GM23248 (cell line): ENCODE measurements at regions not wholly inside any gene's neighbourhood (a gene's known extent, or its start where the extent isn't known, plus 50 kb on each side); places are given as distances from the start of the nearest gene placed in this dataset.

Experiments used
- DNase-seq: peaks from one replicate; pipeline ENCODE4 v3.0.0-alpha.2; 2015
- H2AFZ ChIP-seq: fragments of 200-600 bp; sonication (generic); 2 replicates; pipeline ENCODE4 v1.6.1; 2016; ENCODE audit warnings: antibody characterized with exemption
- H3F3A ChIP-seq: fragments of 200-600 bp; sonication (generic); 2 replicates; pipeline ENCODE4 v1.6.1; 2016; ENCODE audit warnings: mild to moderate bottlenecking, antibody characterized with exemption, mixed run types; ENCODE audit not compliant: insufficient read depth
- H3K27ac ChIP-seq: fragments of 200-600 bp; sonication (generic); 2 replicates; pipeline ENCODE4 v1.5.1; 2016; ENCODE audit warnings: mild to moderate bottlenecking
- H3K27me3 ChIP-seq: fragments of 200-600 bp; sonication (generic); replicated peaks from 2 replicates; pipeline ENCODE4 v1.6.1; 2016; ENCODE audit warnings: mild to moderate bottlenecking; ENCODE audit not compliant: insufficient read depth
- H3K36me3 ChIP-seq: fragments of 200-600 bp; sonication (generic); 2 replicates; pipeline ENCODE4 v1.6.1; 2016; ENCODE audit warnings: low read depth, mild to moderate bottlenecking
- H3K4me1 ChIP-seq: fragments of 200-600 bp; sonication (generic); 2 replicates; pipeline ENCODE4 v1.6.1; 2016; ENCODE audit warnings: mild to moderate bottlenecking; ENCODE audit not compliant: insufficient read depth
- H3K4me2 ChIP-seq: fragments of 200-600 bp; sonication (generic); one replicate; pipeline ENCODE4 v1.6.1; 2016; ENCODE audit warnings: mild to moderate bottlenecking; ENCODE audit not compliant: unreplicated experiment
- H3K4me3 ChIP-seq: fragments of 200-600 bp; sonication (generic); 2 replicates; pipeline ENCODE4 v1.5.1; 2016; ENCODE audit warnings: mild to moderate bottlenecking
- H3K79me2 ChIP-seq: fragments of 200-600 bp; sonication (generic); 2 replicates; pipeline ENCODE4 v1.6.1; 2016; ENCODE audit warnings: mild to moderate bottlenecking; ENCODE audit not compliant: insufficient read depth
- H3K9ac ChIP-seq: fragments of 200-600 bp; sonication (generic); 2 replicates; pipeline ENCODE4 v1.6.1; 2016; ENCODE audit warnings: mild to moderate bottlenecking
- H3K9me2 ChIP-seq: fragments of 200-600 bp; sonication (generic); 2 replicates; pipeline ENCODE4 v1.6.1; 2016; ENCODE audit warnings: mixed run types, mild to moderate bottlenecking, moderate library complexity; ENCODE audit not compliant: insufficient read depth
- H3K9me3 ChIP-seq: fragments of 200-600 bp; sonication (generic); one replicate; pipeline ENCODE4 v1.6.1; 2017; ENCODE audit warnings: low read depth
- H4K20me1 ChIP-seq: fragments of 200-600 bp; sonication (generic); 2 replicates; pipeline ENCODE4 v1.6.0; 2016; ENCODE audit not compliant: insufficient read depth
- EZH2 ChIP-seq: fragments of 200-600 bp; sonication (generic); IDR thresholded peaks from 2 replicates; pipeline ENCODE4 v1.6.1; 2018; ENCODE audit warnings: antibody characterized with exemption, mild to moderate bottlenecking; ENCODE audit not compliant: insufficient read depth, poor library complexity, severe bottlenecking
- EZH2phosphoT487 ChIP-seq: fragments of 200-600 bp; sonication (generic); IDR thresholded peaks from 2 replicates; pipeline ENCODE4 v1.6.1; 2018; ENCODE audit warnings: antibody characterized with exemption, moderate library complexity, mild to moderate bottlenecking, low read depth; ENCODE audit not compliant: insufficient read depth
- WGBS, 2 experiments: methylation state at CpG; one replicate each; pipeline ENCODE4 v1.1.6; 2015 to 2017; ENCODE audit warnings: low lambda C conversion rate in 2 of 2, low coverage in 1 of 2; ENCODE audit errors: missing lambda C conversion rate in 2 of 2; 5-methylcytosine and 5-hydroxymethylcytosine counted together
- in situ Hi-C: fragments of 300-500 bp; cut with MboI; formaldehyde crosslinking; loops from 2 replicates; pipeline ENCODE4 v1.15.0; 2020

- Histone ChIP-seq H3K36me3 (no peaks in the 10 kb centered on the region), H3K9ac (no peak overlapping the region), H3K9me2 (no peaks in the 10 kb centered on the region), H3K27me3 (no peaks in the 10 kb centered on the region), H4K20me1 (no peaks in the 10 kb centered on the region), H3K9me3 (no peaks in the 10 kb centered on the region), H2AFZ (no peak overlapping the region), H3K79me2 (no peaks in the 10 kb centered on the region; the same call in 1 of the 2 replicates), H3F3A (no peaks in the 10 kb centered on the region), H3K4me1 (0 out of 2 replicates have a peak, but pooled peaks cover 3% of the 10 kb centered on the region), H3K4me2 (no peak overlapping the region), H3K4me3 (no peak overlapping the region), H3K27ac (no peak overlapping the region)
- WGBS, 2 experiments, result 95 to 97% methylated on average over 4 of the region's 4 CpGs
- no peak for DNase-seq
- TF ChIP-seq EZH2 (no peak), EZH2phosphoT487 (no peak)
- in situ Hi-C loops, result loop anchor here (5.0 kb wide), 1 partner anchor 99 kb away; no protein-coding TSS in a partner anchor
These were observed 55.0 kb downstream of the RGS12 start for GRCh38 chr4:3347871-3348270.

GRCh38 chr4:3348621-3349020, 55.8 kb downstream of the RGS12 start:
- 92 to 96% methylated on average over 7 of the region's 7 CpGs for WGBS, 2 experiments
- Histone ChIP-seq H3K4me2 (no peak overlapping the region), H3K27ac (no peak overlapping the region), H3K9me3 (no peaks in the 10 kb centered on the region), H3K4me3 (no peak overlapping the region), H3K27me3 (no peaks in the 10 kb centered on the region), H3K36me3 (no peaks in the 10 kb centered on the region), H3K9me2 (no peaks in the 10 kb centered on the region), H3K4me1 (0 out of 2 replicates have a peak, but pooled peaks cover 3% of the 10 kb centered on the region), H3F3A (no peaks in the 10 kb centered on the region), H4K20me1 (no peaks in the 10 kb centered on the region), H3K9ac (no peak overlapping the region), H3K79me2 (no peaks in the 10 kb centered on the region; the same call in 1 of the 2 replicates), H2AFZ (no peak overlapping the region)
- TF ChIP-seq EZH2phosphoT487 (no peak), EZH2 (no peak)
- no peak for DNase-seq
- in situ Hi-C loops, result loop anchor here (5.0 kb wide), 1 partner anchor 99 kb away; no protein-coding TSS in a partner anchor

GRCh38 chr4:3349116-3349515, 56.3 kb downstream of the RGS12 start:
- Histone ChIP-seq H3K9me3 (no peaks in the 10 kb centered on the region), H3K27ac (no peak overlapping the region), H3K4me3 (no peak overlapping the region), H3K27me3 (no peaks in the 10 kb centered on the region), H4K20me1 (no peaks in the 10 kb centered on the region), H3K79me2 (no peaks in the 10 kb centered on the region; the same call in 1 of the 2 replicates), H3K4me2 (no peak overlapping the region), H3K9ac (no peak overlapping the region), H2AFZ (no peak overlapping the region), H3F3A (no peaks in the 10 kb centered on the region), H3K9me2 (no peaks in the 10 kb centered on the region), H3K4me1 (0 out of 2 replicates have a peak, but pooled peaks cover 3% of the 10 kb centered on the region), H3K36me3 (no peaks in the 10 kb centered on the region)
- TF ChIP-seq EZH2 (no peak), EZH2phosphoT487 (no peak)
- no peak for DNase-seq
- in situ Hi-C loops, result loop anchor here (5.0 kb wide), 1 partner anchor 98 kb away; no protein-coding TSS in a partner anchor
- 90 to 91% methylated on average over 4 of the region's 4 CpGs for WGBS, 2 experiments

- WGBS, 2 experiments, result 83 to 84% methylated on average over 3 of the region's 3 CpGs
- H3K9ac ChIP-seq, result no peak overlapping the region
- no peaks in the 10 kb centered on the region for H3K27me3 ChIP-seq
- no peaks in the 10 kb centered on the region for H3K9me3 ChIP-seq
- no peaks in the 10 kb centered on the region for H3F3A ChIP-seq
- no peaks in the 10 kb centered on the region for H3K9me2 ChIP-seq
- no peaks in the 10 kb centered on the region; the same call in 1 of the 2 replicates for H3K79me2 ChIP-seq
- H3K4me3 ChIP-seq, result no peak overlapping the region
- TF ChIP-seq EZH2, result no peak
- no peak for TF ChIP-seq EZH2phosphoT487
- no peak overlapping the region for H3K4me2 ChIP-seq
- no peaks in the 10 kb centered on the region for H3K36me3 ChIP-seq
- H3K4me1 ChIP-seq, result no peaks in the 10 kb centered on the region
- no peak overlapping the region for H2AFZ ChIP-seq
- no peaks in the 10 kb centered on the region for H4K20me1 ChIP-seq
- in situ Hi-C loops, result no loop called here
- H3K27ac ChIP-seq, result no peak overlapping the region
- no peak for DNase-seq
These were observed 59.2 kb downstream of the RGS12 start for GRCh38 chr4:3351997-3352396.

GRCh38 chr4:3352505-3352904, 59.7 kb downstream of the RGS12 start:
- Histone ChIP-seq H3K9me2 (no peaks in the 10 kb centered on the region), H3K4me3 (no peak overlapping the region), H3K9ac (no peak overlapping the region), H3K36me3 (no peaks in the 10 kb centered on the region), H3K27ac (no peak overlapping the region), H2AFZ (no peak overlapping the region), H4K20me1 (no peaks in the 10 kb centered on the region), H3F3A (no peaks in the 10 kb centered on the region), H3K9me3 (no peaks in the 10 kb centered on the region), H3K4me1 (no peaks in the 10 kb centered on the region), H3K79me2 (no peaks in the 10 kb centered on the region; the same call in 1 of the 2 replicates), H3K27me3 (no peaks in the 10 kb centered on the region), H3K4me2 (no peak overlapping the region)
- in situ Hi-C loops, result no loop called here
- TF ChIP-seq EZH2phosphoT487 (no peak), EZH2 (no peak)
- no peak for DNase-seq
- WGBS, 2 experiments, result 93 to 96% methylated on average over 5 of the region's 5 CpGs
